Activated T-helper 1 cell treated with anti-CD3 and anti-CD28 coated beads, Interleukin-2, amount 50 U/mL, for 16 hours (primary cell): ENCODE measurements at regions not wholly inside any gene's neighbourhood (a gene's known extent, or its start where the extent isn't known, plus 50 kb on each side); places are given as distances from the start of the nearest gene placed in this dataset.

Experiments
- DNase-seq, 2 donors: peaks; one replicate each; pipeline ENCODE4 v3.0.0-alpha.2; 2020; ENCODE audit warnings: low read depth in 1 of 2, low spot score in 1 of 2

GRCh38 chr10:25661632-25662031 is 272.4 kb upstream of the MYO3A start:
- no peak for DNase-seq

- DNase-seq = no peak
Observed at GRCh38 chr10:25666276-25666675, 267.8 kb upstream of the MYO3A start.

GRCh38 chr10:25675204-25675603 is 258.8 kb upstream of the MYO3A start:
- no peak for DNase-seq

GRCh38 chr10:25675615-25676014 is 258.4 kb upstream of the MYO3A start:
- DNase-seq = no peak

- no peak for DNase-seq
Observed at GRCh38 chr10:25678220-25678619, 255.8 kb upstream of the MYO3A start.

- DNase-seq = no peak
Observed at GRCh38 chr10:25678666-25679065, 255.4 kb upstream of the MYO3A start.

GRCh38 chr10:25682203-25682851 is 251.7 kb upstream of the MYO3A start:
- no peak for DNase-seq

GRCh38 chr10:25683344-25683743 is 250.7 kb upstream of the MYO3A start:
- no peak for DNase-seq

- no peak for DNase-seq
Observed at GRCh38 chr10:25687521-25687920, 246.5 kb upstream of the MYO3A start.

GRCh38 chr10:25689346-25690100 is 244.5 kb upstream of the MYO3A start:
- no peak for DNase-seq

GRCh38 chr10:25692761-25693160 is 241.3 kb upstream of the MYO3A start:
- DNase-seq = no peak

- DNase-seq = no peak
Observed at GRCh38 chr10:25694206-25694933, 239.7 kb upstream of the MYO3A start.

- DNase-seq = no peak
Observed at GRCh38 chr10:25694971-25695370, 239.1 kb upstream of the MYO3A start.

GRCh38 chr10:25695586-25695985 is 238.4 kb upstream of the MYO3A start:
- no peak for DNase-seq

GRCh38 chr10:25696013-25696708 is 237.9 kb upstream of the MYO3A start:
- no peak for DNase-seq

- no peak for DNase-seq
Observed at GRCh38 chr10:25697412-25697811, 236.6 kb upstream of the MYO3A start.

GRCh38 chr10:25698638-25699037 is 235.4 kb upstream of the MYO3A start:
- DNase-seq = no peak

GRCh38 chr10:25699631-25700030 is 234.4 kb upstream of the MYO3A start:
- DNase-seq = no peak

- no peak for DNase-seq
Observed at GRCh38 chr10:25701652-25702051, 232.4 kb upstream of the MYO3A start.

- no peak for DNase-seq
Observed at GRCh38 chr10:25704622-25705021, 229.4 kb upstream of the MYO3A start.

- no peak for DNase-seq
Observed at GRCh38 chr10:25707572-25707971, 226.5 kb upstream of the MYO3A start.
